Muscle layer of colon (tissue), 2 donors: ENCODE measurements at regions not wholly inside any gene's neighbourhood (a gene's known extent, or its start where the extent isn't known, plus 50 kb on each side); places are given as distances from the start of the nearest gene placed in this dataset.

Experiments
- H3K27ac ChIP-seq: one replicate; pipeline ENCODE4 v1.7.0; 2013; ENCODE audit warnings: low read depth, mild to moderate bottlenecking, low read length, moderate library complexity
- H3K27me3 ChIP-seq, 2 donors: one replicate each; pipeline ENCODE4 v1.7.0; 2013; ENCODE audit warnings: low read length in 2 of 2, mild to moderate bottlenecking in 2 of 2; ENCODE audit not compliant: insufficient read depth in 2 of 2, control insufficient read depth in 1 of 2
- H3K36me3 ChIP-seq: one replicate; pipeline ENCODE4 v1.7.0; 2013; ENCODE audit warnings: mild to moderate bottlenecking, low read length; ENCODE audit not compliant: insufficient read depth
- H3K4me1 ChIP-seq: one replicate; pipeline ENCODE4 v1.7.0; 2013; ENCODE audit warnings: mild to moderate bottlenecking, low read length; ENCODE audit not compliant: insufficient read depth
- H3K4me3 ChIP-seq, 2 donors: one replicate each; pipeline ENCODE4 v1.7.0; 2013; ENCODE audit warnings: low read length in 2 of 2, low read depth in 1 of 2, mild to moderate bottlenecking in 1 of 2, moderate library complexity in 1 of 2
- H3K9ac ChIP-seq: one replicate; pipeline ENCODE4 v1.7.0; 2013; ENCODE audit warnings: low read length
- H3K9me3 ChIP-seq: one replicate; pipeline ENCODE4 v1.7.0; 2013; ENCODE audit warnings: mild to moderate bottlenecking, low read length
- donor health status: abdominal sarcoma.
- donor health status: Adenocarcinoma of cecum.

DNA sequence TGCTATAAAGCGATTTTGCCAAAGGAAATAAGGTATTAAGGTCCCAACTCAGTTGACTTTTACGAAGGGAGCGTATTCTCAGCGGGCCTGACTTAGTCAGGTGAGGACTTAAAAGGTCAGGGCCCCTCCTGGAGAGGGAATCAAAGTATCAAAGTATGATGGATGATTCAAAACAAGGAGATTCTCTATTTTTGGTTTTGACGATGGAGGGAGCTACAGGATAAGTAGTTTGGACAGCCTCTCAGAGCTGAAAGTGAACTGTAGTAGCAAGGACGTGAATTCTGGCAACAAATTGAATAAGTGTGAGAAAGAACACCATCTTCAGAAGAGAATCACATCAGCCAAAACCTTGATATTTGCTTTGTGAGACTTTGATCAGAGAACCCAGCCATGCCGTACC, 1186.5 kb downstream of the SI start:
- Histone ChIP-seq H3K27ac (no peak overlapping the region), H3K36me3 (no peaks in the 10 kb centered on the region), H3K9ac (no peak overlapping the region), H3K27me3 (no peaks in the 10 kb centered on the region), H3K4me3 (no peak overlapping the region), H3K9me3 (no peaks in the 10 kb centered on the region), H3K4me1 (no peaks in the 10 kb centered on the region)

DNA sequence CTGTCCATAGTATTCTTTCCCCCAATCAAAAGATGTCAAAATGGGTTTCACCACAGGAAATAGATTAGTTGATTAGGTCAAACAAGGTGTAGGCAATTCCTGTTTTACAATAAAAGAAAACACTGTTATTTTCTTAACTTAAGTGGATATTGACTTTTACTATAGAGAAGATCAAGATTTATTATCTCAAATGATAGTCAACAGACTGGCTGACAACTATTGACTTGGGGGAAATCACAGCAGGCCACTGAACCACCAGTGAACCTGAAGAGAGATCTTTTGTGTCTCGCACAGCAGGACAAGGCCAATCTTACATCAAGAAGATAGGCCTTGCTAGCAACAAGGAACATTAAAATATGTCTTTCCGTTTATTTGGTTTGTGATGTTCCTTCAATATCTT, 1187.6 kb downstream of the SI start:
- Histone ChIP-seq H3K27me3 (no peaks in the 10 kb centered on the region), H3K36me3 (no peaks in the 10 kb centered on the region), H3K4me1 (no peaks in the 10 kb centered on the region), H3K27ac (no peak overlapping the region), H3K9me3 (no peaks in the 10 kb centered on the region), H3K9ac (no peak overlapping the region), H3K4me3 (no peak overlapping the region)

DNA sequence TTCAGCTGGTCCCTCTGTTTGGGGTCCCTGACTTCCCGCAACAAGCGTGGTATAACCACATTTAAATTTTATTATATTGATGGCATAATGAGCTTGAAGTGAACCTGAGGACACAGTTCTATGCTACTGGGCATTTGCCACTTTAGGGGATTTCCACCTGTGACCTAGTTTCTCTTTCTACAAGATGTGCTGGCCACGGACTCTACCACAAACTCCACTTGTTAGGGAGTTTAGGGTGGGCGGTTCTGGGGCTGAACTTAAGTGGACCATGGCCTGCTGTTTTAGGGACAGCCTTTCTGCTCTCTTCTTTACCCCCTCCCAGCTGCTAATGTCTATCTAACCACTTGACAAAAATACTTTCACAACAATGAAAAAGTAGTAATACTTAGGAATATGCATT, 1199.1 kb downstream of the SI start:
- H3K4me1 ChIP-seq = no peaks in the 10 kb centered on the region
- H3K36me3 ChIP-seq = no peaks in the 10 kb centered on the region
- H3K9me3 ChIP-seq = no peaks in the 10 kb centered on the region
- H3K27ac ChIP-seq = no peak overlapping the region
- H3K27me3 ChIP-seq = no peaks in the 10 kb centered on the region
- H3K9ac ChIP-seq = no peak overlapping the region
- H3K4me3 ChIP-seq = no peak overlapping the region

DNA sequence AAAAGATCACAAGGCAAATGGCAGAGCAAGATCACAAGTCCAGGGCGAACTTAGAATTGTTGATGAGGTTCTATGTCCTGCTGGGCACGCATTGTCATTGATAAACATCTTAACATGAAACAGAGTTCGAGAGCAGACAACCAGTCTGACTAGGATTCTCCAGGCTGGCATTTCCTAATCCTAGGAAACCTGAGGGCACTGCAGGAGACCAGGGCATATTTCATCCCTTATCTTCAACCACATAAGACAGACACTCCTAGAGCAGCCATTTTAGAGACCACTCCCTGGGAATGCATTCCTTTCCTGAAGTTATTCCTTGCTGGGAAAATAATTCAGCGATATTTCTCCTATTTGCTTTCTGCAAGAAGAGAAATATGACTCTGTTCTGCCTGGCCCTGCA, 1199.9 kb downstream of the SI start:
- Histone ChIP-seq H3K9me3 (no peaks in the 10 kb centered on the region), H3K36me3 (no peaks in the 10 kb centered on the region), H3K4me1 (no peaks in the 10 kb centered on the region), H3K27ac (no peak overlapping the region), H3K4me3 (no peak overlapping the region), H3K9ac (no peak overlapping the region), H3K27me3 (no peaks in the 10 kb centered on the region)

DNA sequence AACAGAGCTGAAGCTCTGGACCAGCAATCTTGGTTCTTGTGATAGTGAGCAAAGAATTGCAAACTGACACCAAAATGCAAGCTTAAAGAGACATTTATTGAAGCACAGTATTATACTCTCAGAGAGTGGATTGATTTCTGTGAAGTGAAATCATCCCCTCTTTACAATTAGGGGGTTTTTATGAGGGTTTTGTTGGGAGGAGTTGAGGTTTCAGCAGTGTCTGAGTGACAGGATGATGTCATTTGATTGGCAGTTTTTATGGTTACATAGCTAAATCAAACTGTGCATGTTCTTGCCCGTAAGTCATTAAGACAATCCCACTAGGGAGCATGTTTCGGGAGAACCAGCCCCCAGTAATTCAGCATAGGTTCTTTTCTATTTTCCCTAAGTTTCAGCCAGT, 1200.5 kb downstream of the SI start:
- no peak overlapping the region for H3K4me3 ChIP-seq
- no peaks in the 10 kb centered on the region for H3K27me3 ChIP-seq
- no peak overlapping the region for H3K27ac ChIP-seq
- H3K4me1 ChIP-seq = no peaks in the 10 kb centered on the region
- no peaks in the 10 kb centered on the region for H3K9me3 ChIP-seq
- no peak overlapping the region for H3K9ac ChIP-seq
- no peaks in the 10 kb centered on the region for H3K36me3 ChIP-seq

DNA sequence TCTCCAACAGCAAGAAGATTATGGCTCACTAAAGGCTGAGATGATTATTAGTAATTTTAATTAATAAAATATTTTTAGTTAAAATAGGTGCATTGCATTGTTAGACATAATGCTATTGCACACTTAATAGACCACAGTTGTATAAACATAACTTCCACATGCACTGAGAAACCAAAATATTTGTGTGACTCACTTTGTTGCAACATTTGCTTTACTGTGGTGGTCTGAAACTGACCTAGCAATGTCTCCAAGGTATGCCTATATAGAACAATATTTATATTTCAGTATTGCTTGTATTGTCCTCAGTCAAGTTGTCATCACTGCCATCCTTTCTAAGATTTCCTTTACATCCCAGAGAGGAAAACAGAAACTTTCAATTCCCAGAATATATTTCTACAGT, 1215.2 kb downstream of the SI start:
- Histone ChIP-seq H3K27ac (no peak overlapping the region), H3K4me1 (no peaks in the 10 kb centered on the region), H3K27me3 (no peaks in the 10 kb centered on the region), H3K9me3 (no peaks in the 10 kb centered on the region), H3K36me3 (no peaks in the 10 kb centered on the region), H3K9ac (no peak overlapping the region), H3K4me3 (no peak overlapping the region)

DNA sequence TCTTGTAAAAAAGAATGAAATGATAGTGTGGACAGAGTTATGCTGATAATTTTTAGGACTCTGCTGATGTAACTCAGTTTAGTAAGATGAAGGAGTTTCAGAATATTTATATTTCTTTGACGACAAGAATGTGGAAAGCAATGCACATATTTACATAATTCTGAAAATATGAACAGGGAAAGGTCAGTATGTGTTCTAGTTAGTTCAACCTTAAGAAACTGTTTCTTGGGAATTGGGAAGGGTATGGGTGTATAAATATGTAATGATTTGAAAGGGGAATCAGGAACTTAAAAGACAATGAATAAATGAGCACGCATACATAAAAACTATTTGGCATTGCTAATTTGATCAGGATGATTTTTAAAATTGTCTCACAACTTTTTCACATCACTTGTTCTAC, 1226.1 kb downstream of the SI start:
- Histone ChIP-seq H3K4me1 (no peaks in the 10 kb centered on the region), H3K4me3 (no peak overlapping the region), H3K9ac (no peak overlapping the region), H3K36me3 (no peaks in the 10 kb centered on the region), H3K9me3 (no peaks in the 10 kb centered on the region), H3K27ac (no peak overlapping the region), H3K27me3 (no peaks in the 10 kb centered on the region)

DNA sequence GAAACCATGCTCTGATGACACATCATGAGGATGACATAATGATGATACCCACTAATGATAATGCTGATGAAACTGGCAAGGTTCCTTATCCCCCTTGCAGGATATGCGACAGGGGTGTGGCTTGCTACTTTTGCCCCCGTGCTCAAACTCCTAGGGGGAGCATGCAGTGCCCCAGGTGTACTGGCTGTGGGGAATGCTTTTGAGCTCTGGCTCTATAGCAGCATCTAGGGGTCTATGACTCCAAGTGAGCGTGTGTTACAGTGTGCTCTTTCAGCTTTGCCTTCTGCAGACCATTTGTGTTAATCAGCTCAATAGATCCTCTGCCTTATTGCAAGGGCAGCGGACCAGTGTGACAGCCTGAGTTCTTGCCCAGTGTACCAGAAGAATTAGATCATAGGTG, 1239.5 kb downstream of the SI start:
- H3K27ac ChIP-seq = no peak overlapping the region
- H3K4me1 ChIP-seq = no peaks in the 10 kb centered on the region
- no peaks in the 10 kb centered on the region for H3K27me3 ChIP-seq
- no peak overlapping the region for H3K4me3 ChIP-seq
- no peak overlapping the region for H3K9ac ChIP-seq
- no peaks in the 10 kb centered on the region for H3K9me3 ChIP-seq
- no peaks in the 10 kb centered on the region for H3K36me3 ChIP-seq

DNA sequence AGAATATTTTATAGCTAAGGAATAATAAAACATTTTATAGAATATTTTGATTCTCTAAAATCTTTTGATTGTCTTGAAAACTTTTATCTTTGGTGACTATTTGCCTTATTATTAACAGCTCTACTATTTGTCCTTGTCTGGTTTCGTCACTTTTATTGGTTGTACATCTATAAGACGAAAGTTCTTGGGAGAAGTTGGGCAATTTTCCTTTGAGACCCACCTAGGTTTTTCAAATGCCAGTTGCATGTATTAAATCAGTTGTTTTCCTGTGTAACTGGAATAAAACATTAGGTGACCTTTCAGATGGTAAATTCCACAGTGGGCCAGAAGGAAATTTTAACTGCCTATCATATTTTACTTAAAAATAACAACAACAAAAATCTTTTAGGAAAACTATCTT, 1245.7 kb downstream of the SI start:
- Histone ChIP-seq H3K9me3 (no peaks in the 10 kb centered on the region), H3K9ac (no peak overlapping the region), H3K27me3 (no peaks in the 10 kb centered on the region), H3K4me3 (no peak overlapping the region), H3K27ac (no peak overlapping the region), H3K36me3 (no peaks in the 10 kb centered on the region), H3K4me1 (no peaks in the 10 kb centered on the region)

DNA sequence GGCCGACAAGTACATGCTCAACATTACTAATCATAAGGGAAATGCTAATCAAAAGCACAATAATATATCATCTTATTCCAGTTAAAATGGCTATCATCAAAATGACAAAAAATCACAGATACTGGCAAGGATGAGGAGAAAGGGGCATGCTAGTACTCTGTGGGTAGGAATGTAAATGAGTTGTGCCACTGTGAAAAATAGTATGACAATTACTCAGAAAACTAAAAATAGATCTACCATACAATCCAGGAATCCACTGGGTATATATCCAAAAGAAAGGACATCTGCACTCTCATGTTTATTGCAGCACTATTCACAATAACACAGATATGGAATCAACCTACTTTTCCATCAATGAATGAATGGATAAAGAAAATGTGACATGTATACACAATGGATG, 1256.5 kb downstream of the SI start:
- Histone ChIP-seq H3K4me1 (no peaks in the 10 kb centered on the region), H3K9me3 (no peaks in the 10 kb centered on the region), H3K27ac (no peak overlapping the region), H3K36me3 (no peaks in the 10 kb centered on the region), H3K27me3 (no peaks in the 10 kb centered on the region), H3K9ac (no peak overlapping the region), H3K4me3 (no peak overlapping the region)

DNA sequence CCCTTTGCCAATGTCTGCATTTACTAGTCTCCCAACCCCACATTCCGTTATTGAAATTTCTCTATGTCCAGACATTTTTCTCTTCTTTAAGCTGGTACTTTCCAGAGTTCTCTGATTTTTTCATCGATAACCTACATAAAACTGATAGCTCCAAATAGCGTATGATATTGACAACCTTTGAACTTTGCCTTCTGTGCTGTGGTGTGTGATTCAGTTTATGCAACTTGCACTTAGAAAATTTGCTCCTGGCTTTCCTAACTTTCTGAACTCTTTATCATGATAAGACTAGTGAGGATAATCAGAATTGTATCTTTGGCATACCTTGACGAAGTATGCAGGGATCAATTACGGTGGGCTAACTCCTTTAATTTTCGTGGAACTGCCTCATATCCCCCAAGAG, 1261.3 kb downstream of the SI start:
- no peaks in the 10 kb centered on the region for H3K36me3 ChIP-seq
- H3K4me1 ChIP-seq = no peaks in the 10 kb centered on the region

DNA sequence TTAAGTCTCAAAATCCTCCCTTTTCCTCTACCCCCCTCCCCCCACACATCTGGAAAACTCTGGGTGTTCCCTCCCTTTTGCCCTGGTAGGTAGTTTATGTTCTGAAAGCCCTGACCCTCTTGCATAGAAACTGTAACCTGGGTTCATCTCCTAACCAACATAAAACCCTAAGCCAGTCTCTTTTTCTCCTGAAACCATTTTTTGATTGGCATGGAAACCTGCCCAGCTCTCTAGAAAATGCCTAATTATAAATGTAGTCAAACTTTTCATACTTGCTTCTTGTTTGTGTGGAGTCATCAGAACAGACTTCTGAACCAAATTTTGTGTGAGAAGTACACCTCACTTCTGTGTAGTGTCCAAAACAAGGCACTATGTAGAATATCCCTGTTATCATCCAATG, 1264.4 kb downstream of the SI start:
- no peaks in the 10 kb centered on the region for H3K36me3 ChIP-seq
- H3K9ac ChIP-seq = no peak overlapping the region
- H3K4me1 ChIP-seq = no peaks in the 10 kb centered on the region
- no peak overlapping the region for H3K27ac ChIP-seq
- no peaks in the 10 kb centered on the region for H3K27me3 ChIP-seq
- no peak overlapping the region for H3K4me3 ChIP-seq
- H3K9me3 ChIP-seq = no peaks in the 10 kb centered on the region

More for the DNA sequence above, 1261.3 kb downstream of the SI start:
- H3K4me3 ChIP-seq = no peak overlapping the region
- H3K9me3 ChIP-seq = no peaks in the 10 kb centered on the region
- no peak overlapping the region for H3K9ac ChIP-seq
- H3K27ac ChIP-seq = no peak overlapping the region
- H3K27me3 ChIP-seq = no peaks in the 10 kb centered on the region
